ENCODE measurements at regions not wholly inside any gene's neighbourhood (a gene's known extent, or its start where the extent isn't known, plus 50 kb on each side); places are given as distances from the start of the nearest gene placed in this dataset.

DNA sequence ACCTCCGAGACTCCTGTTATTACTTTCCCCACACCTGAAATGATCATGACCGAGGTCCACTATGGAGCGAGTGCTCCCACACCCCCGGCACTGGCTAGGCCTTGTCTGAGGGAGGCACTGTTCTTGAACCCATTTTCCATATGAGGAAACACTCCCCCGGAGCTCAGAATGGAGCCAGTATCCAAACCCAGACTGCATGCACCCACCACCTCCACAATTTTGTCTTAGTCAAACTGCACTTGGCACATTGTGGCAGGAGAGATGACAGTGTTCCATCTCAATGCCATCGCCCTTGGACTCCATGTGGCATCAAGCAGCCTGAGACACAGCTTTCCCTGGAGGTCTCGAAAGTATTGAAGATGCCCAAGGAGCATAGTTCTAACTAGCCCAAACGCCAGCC is 154.1 kb downstream of the NUP210 start:
- TF ChIP-seq, protein P1, sequence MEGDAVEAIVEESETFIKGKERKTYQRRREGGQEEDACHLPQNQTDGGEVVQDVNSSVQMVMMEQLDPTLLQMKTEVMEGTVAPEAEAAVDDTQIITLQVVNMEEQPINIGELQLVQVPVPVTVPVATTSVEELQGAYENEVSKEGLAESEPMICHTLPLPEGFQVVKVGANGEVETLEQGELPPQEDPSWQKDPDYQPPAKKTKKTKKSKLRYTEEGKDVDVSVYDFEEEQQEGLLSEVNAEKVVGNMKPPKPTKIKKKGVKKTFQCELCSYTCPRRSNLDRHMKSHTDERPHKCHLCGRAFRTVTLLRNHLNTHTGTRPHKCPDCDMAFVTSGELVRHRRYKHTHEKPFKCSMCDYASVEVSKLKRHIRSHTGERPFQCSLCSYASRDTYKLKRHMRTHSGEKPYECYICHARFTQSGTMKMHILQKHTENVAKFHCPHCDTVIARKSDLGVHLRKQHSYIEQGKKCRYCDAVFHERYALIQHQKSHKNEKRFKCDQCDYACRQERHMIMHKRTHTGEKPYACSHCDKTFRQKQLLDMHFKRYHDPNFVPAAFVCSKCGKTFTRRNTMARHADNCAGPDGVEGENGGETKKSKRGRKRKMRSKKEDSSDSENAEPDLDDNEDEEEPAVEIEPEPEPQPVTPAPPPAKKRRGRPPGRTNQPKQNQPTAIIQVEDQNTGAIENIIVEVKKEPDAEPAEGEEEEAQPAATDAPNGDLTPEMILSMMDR (IDR thresholded peaks at IDR 0.05; ENCODE audit: insufficient read depth, low read depth, low read length, missing control alignments), result no peak
- H3K4me3 ChIP-seq (ENCODE audit: low read length), result no peak overlapping the region

GRCh38 chr3:13265507-13265906 is 154.6 kb downstream of the NUP210 start:
- TF ChIP-seq, protein P1 (IDR thresholded peaks at IDR 0.05; ENCODE audit: insufficient read depth, low read depth, low read length, missing control alignments), result no peak

More for the DNA sequence above, 154.1 kb downstream of the NUP210 start:
- DNase-seq (ENCODE audit: low read depth), result no peak

DNA sequence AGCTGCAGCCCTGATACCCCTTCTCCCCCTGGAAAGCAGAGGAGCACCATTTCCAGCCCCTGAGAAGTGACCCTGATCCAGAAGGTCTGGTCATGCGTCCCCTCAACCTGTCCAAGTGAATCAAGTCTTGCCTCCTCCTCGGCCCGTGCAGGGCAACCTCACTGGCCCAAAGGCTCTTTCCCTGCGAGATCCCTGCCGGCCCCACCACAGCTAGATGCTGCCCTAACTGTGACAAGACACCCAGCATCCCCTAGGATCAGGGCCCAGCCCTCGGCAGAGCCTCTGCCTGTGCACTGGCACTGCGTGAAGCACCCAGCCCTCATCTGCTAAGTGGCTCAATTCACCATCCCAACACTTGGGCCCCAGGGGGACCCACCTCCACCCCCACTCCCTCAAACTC is 155.1 kb downstream of the NUP210 start:
- TF ChIP-seq, protein P1 (IDR thresholded peaks at IDR 0.05; ENCODE audit: insufficient read depth, low read depth, low read length, missing control alignments), result no peak
- no peak for DNase-seq (ENCODE audit: low read depth)
- no peak overlapping the region for H3K4me3 ChIP-seq (ENCODE audit: low read length)

More at GRCh38 chr3:13265507-13265906, 154.6 kb downstream of the NUP210 start:
- no peak for DNase-seq (ENCODE audit: low read depth)
- H3K4me3 ChIP-seq (ENCODE audit: low read length), result no peak overlapping the region

DNA sequence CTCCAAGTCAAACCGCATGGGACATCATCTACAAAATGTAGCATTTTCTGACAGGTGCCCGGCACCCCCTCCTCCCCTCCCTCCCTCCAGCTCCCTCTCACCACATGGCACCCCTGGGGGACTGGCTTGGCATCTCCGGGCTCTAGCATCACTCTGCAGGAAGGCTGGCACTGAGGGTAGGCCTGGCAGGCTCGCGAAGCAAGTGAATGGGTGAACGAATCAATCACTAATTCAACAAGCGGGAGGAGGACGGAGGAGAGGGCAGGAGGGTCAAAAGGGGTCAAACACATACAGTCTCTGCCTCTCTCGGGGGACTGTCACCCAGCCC is 155.7 kb downstream of the NUP210 start:
- H3K4me3 ChIP-seq (ENCODE audit: low read length), result no peak overlapping the region
- TF ChIP-seq, protein P1 (IDR thresholded peaks at IDR 0.05; ENCODE audit: insufficient read depth, low read depth, low read length, missing control alignments), result no peak
- no peak for DNase-seq (ENCODE audit: low read depth)

DNA sequence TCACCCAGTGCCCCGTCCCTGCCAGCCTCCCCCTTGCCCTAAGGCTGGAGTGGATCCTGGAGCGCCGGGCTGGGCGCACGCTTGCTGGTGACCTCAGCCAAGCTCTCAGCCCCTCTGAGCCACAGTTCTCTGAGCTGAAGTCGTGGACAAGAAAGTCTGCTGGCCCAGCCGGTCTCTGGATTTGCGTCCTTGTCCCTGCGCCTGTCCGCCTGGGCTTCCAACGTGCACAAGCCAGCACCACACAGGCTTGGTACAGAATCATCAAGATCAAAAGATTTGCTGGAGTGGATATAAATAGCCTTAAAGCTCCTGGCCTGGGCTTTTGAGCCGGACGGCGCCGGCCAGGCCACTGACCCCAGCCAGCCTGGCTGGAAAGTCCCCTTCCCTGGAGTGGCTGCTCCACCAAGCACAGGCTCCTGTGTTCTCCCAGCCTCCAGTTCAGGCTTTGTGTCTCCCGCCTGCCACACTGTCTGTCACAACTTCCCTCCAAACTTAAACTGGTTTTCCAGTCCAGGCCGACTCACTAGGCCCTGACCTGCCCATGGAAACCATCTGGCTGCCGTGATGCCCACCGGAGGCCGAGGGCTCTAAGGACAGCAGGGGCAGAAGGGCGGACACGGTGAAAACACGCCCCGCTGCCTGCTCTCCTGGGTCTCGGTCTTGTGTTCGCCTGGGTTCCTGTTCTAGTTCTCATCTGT is 156.2 kb downstream of the NUP210 start:
- no peak for DNase-seq (ENCODE audit: low read depth)
- TF ChIP-seq, protein P1 (IDR thresholded peaks at IDR 0.05; ENCODE audit: insufficient read depth, low read depth, low read length, missing control alignments), result no peak
- H3K4me3 ChIP-seq (ENCODE audit: low read length), result no peak overlapping the region

GRCh38 chr3:13262493-13263211 is 157.5 kb downstream of the NUP210 start:
- DNase-seq (ENCODE audit: low read depth), result no peak
- TF ChIP-seq, protein P1 (IDR thresholded peaks at IDR 0.05; ENCODE audit: insufficient read depth, low read depth, low read length, missing control alignments), result no peak
- no peak overlapping the region for H3K4me3 ChIP-seq (ENCODE audit: low read length)
